ENCODE measurements at regions not wholly inside any gene's neighbourhood (a gene's known extent, or its start where the extent isn't known, plus 50 kb on each side); places are given as distances from the start of the nearest gene placed in this dataset.

- no peak for DNase-seq
Measured at GRCh38 chr5:155211764-155212163, 198.2 kb downstream of the KIF4B start.

DNA sequence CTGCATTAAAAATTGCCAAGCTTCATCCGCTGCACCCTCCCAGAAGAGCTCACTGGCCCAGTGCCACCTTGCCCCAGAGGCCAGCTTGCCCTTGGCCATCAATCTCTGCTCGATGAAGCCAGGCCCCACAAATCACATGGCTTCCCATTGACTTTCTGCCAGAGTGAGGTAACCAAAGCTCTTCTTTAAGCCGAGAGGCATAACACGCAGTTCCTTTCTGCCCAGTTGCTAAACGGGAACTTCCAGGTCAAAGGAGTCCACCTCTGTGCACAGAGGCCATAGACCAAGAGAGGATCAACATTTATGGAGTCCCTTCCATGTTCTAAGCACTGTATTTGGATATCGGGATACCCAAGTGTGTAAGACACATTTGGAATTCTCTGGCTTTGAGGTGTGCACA lies 208.8 kb downstream of the KIF4B start:
- peak; percentile 3 for DNase-seq

- no peak for DNase-seq
Measured at GRCh38 chr5:155229135-155229534, 215.6 kb downstream of the KIF4B start.

GRCh38 chr5:155239803-155240202 lies 226.2 kb downstream of the KIF4B start:
- no peak for DNase-seq

GRCh38 chr5:155250596-155250995 lies 237.0 kb downstream of the KIF4B start:
- no peak for DNase-seq

- DNase-seq: no peak
Measured at GRCh38 chr5:155252025-155252424, 238.5 kb downstream of the KIF4B start.

DNA sequence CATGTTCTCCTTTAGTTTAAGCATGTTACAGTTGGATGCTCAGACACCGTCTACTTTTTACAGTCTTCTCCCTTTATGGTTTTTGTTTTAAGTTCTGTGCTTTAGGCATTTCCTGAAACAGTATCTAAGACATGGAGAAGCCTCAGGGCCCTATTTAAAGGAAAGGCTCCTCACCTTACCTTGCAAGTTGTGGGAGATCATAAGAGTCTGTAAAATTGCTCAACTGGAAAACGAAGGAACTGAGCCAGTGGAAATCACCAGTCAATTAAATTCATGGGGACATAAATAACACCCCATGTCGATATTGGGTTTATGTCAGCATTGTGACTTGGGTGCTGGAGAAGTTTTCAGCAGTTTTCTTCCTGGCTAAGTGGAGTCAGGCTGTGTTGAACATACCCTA lies 239.2 kb downstream of the KIF4B start:
- no peak for DNase-seq

DNA sequence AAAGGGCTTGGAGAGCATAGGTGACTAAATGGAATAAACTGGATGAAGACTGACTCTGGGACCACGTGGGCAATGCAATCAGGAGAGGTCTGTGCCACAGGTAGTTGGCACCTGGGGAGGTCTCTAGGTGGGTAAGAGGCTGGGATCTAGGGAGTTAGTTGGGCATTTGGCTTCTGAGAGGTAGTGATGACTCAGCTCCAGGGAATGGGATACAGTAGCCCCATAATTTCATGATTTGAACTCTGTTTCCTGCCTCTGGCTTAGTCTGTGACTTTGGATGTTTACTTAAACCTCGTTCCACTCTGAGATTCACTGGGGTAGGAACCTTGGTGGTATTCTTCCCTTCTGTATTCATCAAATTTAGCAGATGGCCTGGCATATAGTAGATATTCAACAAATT lies 240.8 kb downstream of the KIF4B start:
- DNase-seq: no peak

GRCh38 chr5:155258161-155258560 lies 244.6 kb downstream of the KIF4B start:
- peak; percentile 26 for DNase-seq

- no peak for DNase-seq
Measured at GRCh38 chr5:155259648-155260047, 246.1 kb downstream of the KIF4B start.

- DNase-seq: no peak
Measured at GRCh38 chr5:155260798-155261197, 247.2 kb downstream of the KIF4B start.

DNA sequence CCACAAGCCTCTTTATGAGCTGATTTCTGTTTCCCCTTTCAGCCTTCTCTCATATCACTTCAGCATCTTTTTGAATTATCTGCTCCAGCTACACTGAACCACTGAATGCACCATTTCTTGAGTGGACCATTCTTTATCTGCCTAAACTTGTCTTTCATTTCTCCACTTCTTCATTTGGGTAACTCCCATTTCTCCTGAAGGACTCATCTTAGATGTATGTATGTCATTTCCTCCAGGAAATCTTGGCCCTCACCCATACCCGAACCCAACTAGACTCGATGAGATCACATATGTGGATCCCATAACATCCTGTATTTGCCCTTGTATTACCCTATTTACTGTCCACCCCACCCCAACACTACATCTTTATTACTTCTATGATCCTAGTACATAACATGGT lies 249.8 kb downstream of the KIF4B start:
- DNase-seq: no peak

DNA sequence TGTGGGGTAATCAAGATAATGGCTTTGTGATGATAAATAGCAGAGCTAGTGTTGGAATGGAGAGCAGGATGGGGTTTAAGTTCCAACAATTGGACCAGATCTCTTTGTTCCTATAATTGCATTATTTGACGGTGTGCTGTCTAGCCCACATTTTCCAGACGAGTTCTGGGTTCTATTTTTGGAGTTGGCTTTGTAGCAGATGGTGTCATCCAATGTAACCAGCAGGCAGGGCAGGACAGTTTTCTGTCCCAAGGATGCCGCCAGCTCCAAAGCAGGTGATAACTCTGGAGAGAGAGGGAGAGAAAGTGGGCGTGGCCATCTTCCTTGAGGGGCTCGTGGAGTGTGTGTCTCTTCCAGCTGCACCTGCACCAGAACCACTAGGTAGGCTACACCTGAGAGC lies 251.3 kb downstream of the KIF4B start:
- no peak for DNase-seq

GRCh38 chr5:155268770-155269425 lies 255.3 kb downstream of the KIF4B start:
- no peak for DNase-seq

DNA sequence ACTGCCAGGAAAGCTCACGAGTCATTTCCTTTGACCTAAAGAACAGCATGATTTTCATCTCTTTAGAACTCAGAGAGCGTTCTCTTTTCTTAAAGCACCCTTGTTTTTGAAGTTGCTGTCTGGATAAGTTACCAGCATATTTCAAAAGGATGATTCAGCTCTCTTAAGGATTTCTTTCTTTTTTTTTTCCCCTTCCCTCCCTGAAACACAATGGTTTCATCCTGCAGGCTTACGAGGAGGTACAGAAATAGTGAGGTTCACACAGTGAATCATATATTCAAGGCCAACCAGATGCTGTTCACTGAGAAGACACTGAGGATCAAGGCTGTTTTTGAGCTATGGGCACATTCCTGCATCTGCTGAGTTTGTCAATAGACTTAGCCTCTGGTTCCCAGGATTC lies 257.2 kb downstream of the KIF4B start:
- no peak for DNase-seq

DNA sequence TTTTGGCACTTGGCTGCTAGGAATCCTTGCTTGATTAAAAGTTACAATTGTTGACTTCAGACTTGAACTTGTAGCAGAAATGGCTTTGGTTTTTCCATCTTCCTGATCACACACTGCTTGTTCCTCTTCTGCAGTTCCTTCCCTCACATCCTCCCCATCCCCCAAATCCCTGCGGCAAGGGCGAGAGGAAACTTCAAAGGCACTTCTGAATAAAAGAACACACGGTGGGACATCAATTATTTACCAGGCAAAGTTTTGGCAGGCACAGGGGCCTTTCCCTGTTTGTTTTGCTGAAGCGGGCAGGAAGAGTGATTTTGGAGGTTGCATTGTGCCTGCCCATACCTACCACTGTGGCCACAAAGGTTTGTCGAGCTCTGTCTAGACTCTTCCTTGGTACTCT lies 260.9 kb downstream of the KIF4B start:
- no peak for DNase-seq

GRCh38 chr5:155275222-155275621 lies 261.7 kb downstream of the KIF4B start:
- DNase-seq: no peak

DNA sequence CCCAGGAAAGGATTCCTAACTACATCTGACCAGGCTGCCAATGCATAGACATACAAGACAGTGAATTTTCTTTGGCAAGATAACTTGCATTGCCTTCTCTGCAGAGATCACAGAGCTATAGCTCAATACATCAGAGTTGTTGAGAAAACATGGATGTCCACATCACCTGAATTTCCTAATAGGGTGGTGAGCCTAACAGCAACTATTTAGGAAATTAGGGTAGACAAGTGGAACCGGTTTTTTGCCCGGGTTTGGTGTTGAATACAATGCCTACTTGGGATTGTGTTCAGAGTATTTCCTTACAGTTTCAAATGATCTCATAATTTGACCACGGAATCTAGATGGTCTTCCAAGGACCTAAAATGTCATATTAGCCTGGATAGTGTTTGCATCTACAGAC lies 262.7 kb downstream of the KIF4B start:
- no peak for DNase-seq

DNA sequence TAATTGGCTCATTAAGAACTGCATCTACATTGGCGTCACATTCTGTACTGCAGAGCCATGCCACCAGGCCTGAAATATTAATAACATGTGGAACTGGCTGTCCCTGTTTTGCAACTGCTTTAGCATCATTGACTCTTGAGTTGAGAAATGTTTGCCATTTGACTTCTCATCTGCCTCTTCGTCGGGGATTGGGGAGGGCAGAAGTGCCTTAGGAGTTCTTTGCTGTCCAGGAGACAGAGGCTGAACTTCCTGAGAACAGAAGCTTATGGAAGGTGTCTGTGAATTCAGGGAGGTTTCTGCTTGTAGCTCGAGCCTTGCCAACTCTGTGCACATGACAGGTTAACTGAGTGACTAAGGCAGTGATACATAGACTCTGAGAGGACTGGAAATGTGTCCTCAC lies 265.0 kb downstream of the KIF4B start:
- no peak for DNase-seq

GRCh38 chr5:155282503-155283107 lies 269.1 kb downstream of the KIF4B start:
- no peak for DNase-seq

DNA sequence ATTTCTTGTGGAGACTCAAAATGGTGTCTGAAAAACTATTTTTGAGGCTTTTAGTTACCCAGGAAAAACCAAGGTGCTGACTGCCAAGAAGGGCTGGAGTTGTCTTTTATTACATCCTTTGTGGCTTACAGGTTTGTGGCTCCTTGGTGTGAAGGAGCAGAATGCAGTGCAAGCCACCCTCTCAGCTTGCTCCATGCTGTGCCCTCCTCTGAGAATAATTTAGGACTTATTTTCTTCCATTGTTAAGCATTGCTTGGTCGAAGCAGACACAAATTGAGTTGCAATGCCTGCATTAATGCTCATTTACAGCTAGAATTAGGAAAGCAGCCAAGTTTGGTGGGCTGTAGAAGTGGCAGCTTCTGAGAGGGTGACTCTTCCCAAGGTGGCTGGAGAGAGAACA lies 272.2 kb downstream of the KIF4B start:
- no peak for DNase-seq

- no peak for DNase-seq
Measured at GRCh38 chr5:155290937-155291336, 277.4 kb downstream of the KIF4B start.

GRCh38 chr5:155293605-155294178 lies 280.1 kb downstream of the KIF4B start:
- DNase-seq: no peak

DNA sequence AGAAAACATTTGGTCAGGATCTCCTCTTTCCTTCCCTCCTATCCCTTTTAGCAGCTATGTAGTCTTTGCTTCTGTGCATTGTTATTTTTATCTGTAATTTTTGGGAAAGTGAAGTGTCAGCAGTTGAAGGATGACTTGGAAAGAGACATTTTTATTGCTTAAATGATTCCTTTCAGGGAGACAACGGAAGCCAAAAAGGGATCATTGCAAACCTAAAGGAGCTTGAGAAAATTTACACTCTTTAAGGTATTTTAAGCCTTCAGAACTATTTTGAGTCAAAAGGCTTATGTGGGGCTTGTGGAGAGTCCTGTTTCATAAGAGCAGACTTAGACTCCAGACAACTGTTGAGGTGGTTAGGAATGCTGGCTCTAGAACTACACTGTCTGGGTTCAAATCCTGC lies 281.6 kb downstream of the KIF4B start:
- no peak for DNase-seq
